Uterus (tissue), 2 donors: ENCODE measurements at regions not wholly inside any gene's neighbourhood (a gene's known extent, or its start where the extent isn't known, plus 50 kb on each side); places are given as distances from the start of the nearest gene placed in this dataset.

Experiments
- POLR2A ChIP-seq, 2 donors: fragments of 450-650 bp; IDR thresholded peaks; one replicate each; pipeline ENCODE4 v1.6.1; 2016; ENCODE audit warnings: antibody characterized with exemption in 2 of 2, mild to moderate bottlenecking in 1 of 2, moderate library complexity in 1 of 2
- TF ChIP-seq, protein P1 (sequence below), 4 experiments: fragments of 200-600 bp in 2 of 4; fragments of 450-650 bp in 2 of 4; sonication (generic) in 2 of 4; IDR thresholded peaks; one replicate each; pipeline ENCODE4 v1.5.1; 2016 to 2019; ENCODE audit warnings: antibody characterized with exemption in 4 of 4, mild to moderate bottlenecking in 2 of 4, moderate library complexity in 1 of 4

DNA sequence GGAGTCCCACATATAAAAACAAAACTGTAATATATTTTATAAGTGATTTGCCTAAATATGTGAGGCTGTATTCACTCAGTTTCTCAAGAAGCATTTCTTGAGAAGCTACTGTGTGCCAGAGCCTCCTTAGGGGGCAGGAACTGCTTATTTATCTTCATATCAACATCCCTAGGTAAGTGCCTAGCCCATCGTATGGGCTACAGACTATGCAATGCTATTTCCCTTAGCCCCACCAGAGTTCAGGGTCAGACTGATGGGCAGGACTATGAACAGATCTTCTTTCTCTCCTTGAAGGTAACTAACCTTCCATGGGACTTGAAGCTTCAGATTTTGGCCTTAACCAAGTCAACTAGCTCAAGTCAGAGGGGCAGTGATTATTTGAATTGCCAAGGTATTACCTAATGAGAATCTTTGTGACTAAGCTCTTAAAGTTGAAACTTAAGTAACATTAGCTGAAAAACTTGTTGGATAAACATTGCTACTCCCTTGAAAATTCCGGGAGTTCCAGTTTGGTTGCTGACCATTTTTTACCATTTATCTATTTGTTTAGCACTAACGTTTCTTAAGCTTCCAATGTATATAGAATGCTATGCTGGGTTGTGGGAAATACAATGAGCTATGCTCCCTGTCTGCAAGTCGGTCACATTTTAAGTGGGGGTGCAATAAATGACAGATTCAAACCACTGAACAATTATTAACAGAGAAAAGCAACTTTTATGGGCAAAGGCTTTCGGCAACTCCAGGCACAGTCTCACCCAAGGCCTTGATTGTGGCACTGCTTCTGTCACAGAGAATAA lies 85.2 kb downstream of the GPR88 start:
- TF ChIP-seq, protein P1, sequence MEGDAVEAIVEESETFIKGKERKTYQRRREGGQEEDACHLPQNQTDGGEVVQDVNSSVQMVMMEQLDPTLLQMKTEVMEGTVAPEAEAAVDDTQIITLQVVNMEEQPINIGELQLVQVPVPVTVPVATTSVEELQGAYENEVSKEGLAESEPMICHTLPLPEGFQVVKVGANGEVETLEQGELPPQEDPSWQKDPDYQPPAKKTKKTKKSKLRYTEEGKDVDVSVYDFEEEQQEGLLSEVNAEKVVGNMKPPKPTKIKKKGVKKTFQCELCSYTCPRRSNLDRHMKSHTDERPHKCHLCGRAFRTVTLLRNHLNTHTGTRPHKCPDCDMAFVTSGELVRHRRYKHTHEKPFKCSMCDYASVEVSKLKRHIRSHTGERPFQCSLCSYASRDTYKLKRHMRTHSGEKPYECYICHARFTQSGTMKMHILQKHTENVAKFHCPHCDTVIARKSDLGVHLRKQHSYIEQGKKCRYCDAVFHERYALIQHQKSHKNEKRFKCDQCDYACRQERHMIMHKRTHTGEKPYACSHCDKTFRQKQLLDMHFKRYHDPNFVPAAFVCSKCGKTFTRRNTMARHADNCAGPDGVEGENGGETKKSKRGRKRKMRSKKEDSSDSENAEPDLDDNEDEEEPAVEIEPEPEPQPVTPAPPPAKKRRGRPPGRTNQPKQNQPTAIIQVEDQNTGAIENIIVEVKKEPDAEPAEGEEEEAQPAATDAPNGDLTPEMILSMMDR (IDR thresholded peaks at IDR 0.05), result no peak
- TF ChIP-seq POLR2A (IDR thresholded peaks at IDR 0.05), result no peak
